GM18502 (cell line): ENCODE measurements at regions not wholly inside any gene's neighbourhood (a gene's known extent, or its start where the extent isn't known, plus 50 kb on each side); places are given as distances from the start of the nearest gene placed in this dataset.

Source experiments
- ATAC-seq: cut with Tn5 transposase; IDR thresholded peaks from one replicate; pipeline ENCODE4 v1.9.1; 2021; ENCODE audit warnings: mild to moderate bottlenecking; ENCODE audit not compliant: unreplicated experiment, poor library complexity

DNA sequence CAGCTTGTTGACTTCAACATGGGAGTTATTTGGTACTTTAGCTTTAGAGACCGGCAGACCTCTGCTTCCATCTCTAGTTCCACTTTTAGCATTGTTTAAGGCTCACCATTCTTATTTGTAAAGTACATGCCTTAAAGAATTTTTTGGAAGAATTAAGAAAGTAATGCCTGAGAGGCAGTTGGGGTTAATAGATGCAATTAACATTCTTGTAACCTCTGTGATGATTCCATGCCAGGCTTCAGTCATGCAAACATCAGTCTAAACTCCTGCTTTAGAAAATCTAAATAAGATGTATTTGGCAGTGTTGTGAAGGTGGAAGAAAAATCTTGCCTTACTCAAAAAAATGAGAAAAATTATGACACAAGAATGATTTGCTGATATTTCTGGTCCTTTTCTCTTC is 79.9 kb upstream of the UBAC2 start:
- ATAC-seq = no peak

- no peak for ATAC-seq
These were observed 78.5 kb upstream of the UBAC2 start for GRCh38 chr13:99122171-99122570.

GRCh38 chr13:99123101-99124045 is 77.3 kb upstream of the UBAC2 start:
- no peak for ATAC-seq

DNA sequence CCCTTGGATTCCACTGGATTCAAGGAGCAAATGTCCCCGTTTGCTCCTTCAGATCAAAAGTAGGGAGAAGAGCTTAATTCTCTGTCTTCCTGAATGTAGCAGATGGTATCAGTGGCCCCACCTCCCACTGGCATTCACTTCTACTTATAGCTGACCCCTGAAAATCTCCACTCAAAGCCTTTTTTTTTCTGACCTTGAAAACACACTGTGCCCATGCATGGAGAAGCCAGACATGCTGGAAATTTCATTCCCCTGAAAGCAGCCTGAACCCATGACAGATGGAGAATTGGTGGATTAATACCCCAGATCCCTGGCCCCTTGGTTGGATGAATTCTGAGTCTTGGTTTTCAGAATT is 76.6 kb upstream of the UBAC2 start:
- ATAC-seq = no peak

DNA sequence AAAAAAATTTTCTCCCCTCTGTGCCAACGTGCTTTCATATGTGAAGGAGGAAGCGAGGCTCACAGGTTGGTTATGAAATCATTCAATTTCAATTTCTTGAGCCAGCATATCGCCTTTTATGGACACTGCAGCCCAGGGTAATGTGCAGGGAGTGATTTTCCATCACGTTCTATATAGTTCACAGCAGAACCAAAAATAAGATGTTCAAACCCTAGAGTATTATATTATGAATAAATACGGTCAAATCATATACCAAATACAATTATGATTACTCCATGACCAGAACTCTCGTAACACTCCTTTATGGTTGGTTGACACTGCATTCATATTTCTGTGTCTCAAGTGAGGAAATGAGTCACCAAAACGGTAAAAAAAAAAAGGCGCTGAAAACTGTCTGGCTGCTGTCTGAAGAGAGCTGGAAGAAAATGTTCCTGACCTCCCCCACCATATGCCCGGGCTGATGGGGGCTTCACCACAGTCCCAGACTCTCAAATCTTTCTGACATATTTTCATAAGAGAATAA is 75.8 kb upstream of the UBAC2 start:
- ATAC-seq = peak; percentile 89

- no peak for ATAC-seq
These were observed 75.2 kb upstream of the UBAC2 start for GRCh38 chr13:99125326-99125915.

DNA sequence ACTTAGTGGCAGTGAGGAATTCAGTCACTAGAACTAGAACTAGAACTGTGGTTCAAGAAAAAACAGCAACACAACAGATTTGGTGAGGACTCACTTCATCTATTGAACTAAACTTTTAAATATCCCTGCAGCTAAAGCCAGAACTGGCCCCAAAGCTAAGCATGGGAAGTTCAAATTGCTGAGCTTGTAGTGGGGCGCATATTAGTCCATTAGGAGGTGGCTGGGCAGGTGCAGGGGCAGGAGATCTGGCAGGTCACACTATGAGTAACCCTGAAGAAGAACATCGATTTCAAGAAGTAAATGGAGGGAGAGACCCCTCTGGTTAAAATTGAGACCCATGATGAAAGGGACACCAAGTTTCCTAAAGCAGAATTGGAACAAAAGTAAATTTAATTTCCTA is 73.8 kb upstream of the UBAC2 start:
- no peak for ATAC-seq

DNA sequence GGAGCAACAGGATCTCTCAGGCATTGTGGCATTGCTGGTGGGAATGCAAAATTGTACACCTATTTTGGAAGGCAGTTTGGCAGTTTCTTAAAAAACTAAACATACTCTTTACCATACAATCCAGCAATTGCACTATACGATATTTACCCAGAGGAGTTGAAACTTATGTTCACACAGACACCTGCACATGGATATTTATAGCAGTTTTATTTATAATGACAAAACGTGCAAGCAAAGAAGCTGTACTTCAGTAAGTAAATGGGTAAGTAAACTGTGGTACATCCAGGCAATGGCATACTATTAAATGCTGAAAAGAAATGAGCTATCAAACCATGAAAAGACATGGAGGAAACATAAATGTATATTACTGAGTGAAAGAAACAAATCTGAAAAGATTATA is 71.6 kb upstream of the UBAC2 start:
- ATAC-seq = no peak

DNA sequence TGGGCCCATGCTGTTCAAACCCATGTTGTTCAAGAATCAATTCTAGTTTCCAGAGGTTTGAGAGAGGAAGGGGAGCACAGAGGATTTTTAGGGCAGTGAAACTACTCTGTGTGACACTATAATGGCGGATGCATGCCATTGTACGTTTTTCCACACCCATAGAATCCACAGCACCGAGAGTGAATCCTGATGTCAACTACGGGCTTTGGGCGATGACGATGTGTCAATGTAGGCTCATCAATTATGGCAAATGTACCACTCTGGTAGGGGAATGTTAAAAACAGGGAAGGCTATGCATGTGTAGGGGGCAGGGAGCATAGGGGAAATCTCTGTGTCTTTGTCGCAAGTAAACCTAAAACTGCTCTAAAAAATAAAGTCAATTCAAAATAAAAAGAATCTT is 70.7 kb upstream of the UBAC2 start:
- ATAC-seq = no peak

- ATAC-seq = no peak
These were observed 69.2 kb upstream of the UBAC2 start for GRCh38 chr13:99131410-99131809.

DNA sequence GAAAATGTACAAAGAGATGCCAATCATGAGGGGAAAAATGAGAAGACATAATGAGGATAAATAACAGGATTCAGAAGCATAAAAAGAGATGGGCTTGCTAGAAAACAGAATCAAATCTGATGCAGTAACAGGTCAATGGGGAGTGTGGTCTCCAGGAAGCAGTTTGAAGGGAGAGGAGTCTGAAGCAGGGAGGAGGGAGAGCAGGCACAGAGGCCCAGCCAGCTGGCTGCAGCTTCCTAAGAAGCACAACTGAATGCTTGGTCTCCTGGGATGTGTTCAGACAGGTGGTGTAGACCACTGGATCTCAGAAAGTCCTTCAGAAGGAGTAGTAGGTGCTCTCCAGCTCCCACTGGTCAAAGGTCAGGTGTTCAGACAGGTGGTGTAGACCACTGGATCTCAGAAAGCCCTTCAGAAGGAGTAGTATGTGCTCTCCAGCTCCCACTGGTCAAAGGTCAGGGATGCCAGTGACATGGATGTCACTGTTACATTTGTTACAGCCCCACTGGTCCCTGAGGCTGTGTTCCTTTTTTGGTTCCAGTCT is 68.3 kb upstream of the UBAC2 start:
- no peak for ATAC-seq

GRCh38 chr13:99133230-99133629 is 67.4 kb upstream of the UBAC2 start:
- no peak for ATAC-seq

DNA sequence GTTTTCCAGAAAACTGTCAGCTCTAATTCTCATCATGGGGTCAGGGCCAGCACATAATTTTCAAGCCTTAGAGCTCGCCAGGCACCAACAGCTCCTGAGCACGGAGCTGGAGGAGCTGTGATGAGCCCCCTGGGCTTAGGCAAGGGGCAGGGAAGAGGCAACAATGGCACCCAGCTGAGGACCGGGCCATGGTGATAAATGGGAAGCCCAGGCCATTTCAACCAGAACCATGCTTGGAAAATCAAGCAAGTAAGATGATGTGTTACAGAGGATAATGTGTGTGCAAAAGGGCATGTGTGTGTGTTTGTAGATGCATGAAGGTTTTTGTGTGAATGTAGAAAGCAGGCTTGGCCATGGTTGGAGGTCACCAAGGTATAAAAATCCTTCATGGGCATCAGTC is 66.8 kb upstream of the UBAC2 start:
- ATAC-seq = no peak

DNA sequence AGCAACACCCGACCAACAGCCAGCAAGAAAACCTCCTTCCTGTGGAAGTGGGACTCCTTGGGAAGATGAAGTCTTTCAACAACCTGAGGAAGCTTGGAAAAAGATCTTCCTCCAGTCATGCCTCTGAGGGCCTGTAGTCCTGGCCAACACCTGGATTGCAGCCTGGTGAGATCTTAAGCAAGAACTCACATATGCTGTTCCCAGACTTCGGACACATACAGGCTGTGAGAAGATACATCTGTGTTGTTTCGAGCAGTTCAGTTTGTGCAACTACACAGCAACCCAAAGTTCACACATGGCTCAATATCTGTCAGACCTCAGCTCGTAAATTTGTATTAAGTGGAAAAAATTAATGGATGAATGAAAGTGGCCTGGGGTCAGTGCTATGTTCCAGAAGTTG is 65.1 kb upstream of the UBAC2 start:
- no peak for ATAC-seq

GRCh38 chr13:99136427-99136954 is 64.2 kb upstream of the UBAC2 start:
- ATAC-seq = no peak

GRCh38 chr13:99140831-99141230 is 59.8 kb upstream of the UBAC2 start:
- ATAC-seq = no peak

GRCh38 chr13:99143904-99144303 is 56.8 kb upstream of the UBAC2 start:
- no peak for ATAC-seq

GRCh38 chr13:99144306-99144705 is 56.3 kb upstream of the UBAC2 start:
- ATAC-seq = peak; percentile 72

GRCh38 chr13:99145461-99145860 is 55.2 kb upstream of the UBAC2 start:
- no peak for ATAC-seq

- no peak for ATAC-seq
These were observed 49.9 kb upstream of the UBAC2 start for GRCh38 chr13:99150575-99151361.
